ENCODE measurements at regions not wholly inside any gene's neighbourhood (a gene's known extent, or its start where the extent isn't known, plus 50 kb on each side); places are given as distances from the start of the nearest gene placed in this dataset.

- no peaks in the 10 kb centered on the region for H3K9me3 ChIP-seq
- H2AFZ ChIP-seq (ENCODE audit: low read depth): no peak overlapping the region
- no peaks in the 10 kb centered on the region for H3K36me3 ChIP-seq (replicated peaks in 1 of 2; ENCODE audit: control insufficient read depth in 1 of 2, insufficient read depth in 2 of 2, low read length in 1 of 2)
- TF ChIP-seq CHD2 (IDR thresholded peaks at IDR 0.05; ENCODE audit: low read length, partially characterized antibody): no peak
- no peak for TF ChIP-seq FOXM1 (IDR thresholded peaks at IDR 0.05; ENCODE audit: low read depth)
- peak; percentile 79 for TF ChIP-seq GATA2 (CRISPR knock-in tag; IDR thresholded peaks at IDR 0.05)
- no peaks in the 10 kb centered on the region for H3K9me2 ChIP-seq
- no peaks in the 10 kb centered on the region for H3K27me3 ChIP-seq (ENCODE audit: insufficient read depth)
- no peak overlapping the region for H3K4me3 ChIP-seq (ENCODE audit: low read depth in 2 of 2, low read length in 1 of 2)
- peak overlapping the region in 1 of 2 experiments; percentile 65; a peak in 2 of 4 replicates for H3K27ac ChIP-seq (ENCODE audit: low read depth in 2 of 2, low read length in 1 of 2)
- no peaks in the 10 kb centered on the region for H3F3A ChIP-seq (replicated peaks; ENCODE audit: insufficient read depth)
- H3K9ac ChIP-seq: no peak overlapping the region
- DNase-seq: peak; percentile 65
- peaks cover 0 to 15% of the 10 kb centered on the region in 2 experiments; a peak in 1 of 4 replicates for H3K4me1 ChIP-seq (ENCODE audit: control insufficient read depth in 1 of 2, insufficient read depth in 2 of 2, low read depth in 1 of 2, low read length in 1 of 2)
- ChIA-PET CTCF (interaction anchor here (0.9 kb wide), 1 partner anchor 348 kb away, joined by 3 read pairs; no protein-coding TSS in a partner anchor), POLR2A (interaction anchor here (1.1 kb wide), 1 partner anchor 349 kb away, joined by 4 read pairs; the partner anchor contains the start of gene GADD45G)
- H4K20me1 ChIP-seq (ENCODE audit: insufficient read depth): no peaks in the 10 kb centered on the region
- no peaks in the 10 kb centered on the region for H3K79me2 ChIP-seq (ENCODE audit: insufficient read depth)
- WGBS (ENCODE audit: low lambda C conversion rate): 30% methylated on average over 14 of the region's 16 CpGs
- no peak overlapping the region for H3K4me2 ChIP-seq
Observed at GRCh38 chr9:89953824-89954615, 349.2 kb downstream of the GADD45G start.

GRCh38 chr9:89955144-89955543 lies 350.3 kb downstream of the GADD45G start:
- Histone ChIP-seq H2AFZ (ENCODE audit: low read depth) (no peak overlapping the region), H3K36me3 (replicated peaks in 1 of 2; ENCODE audit: control insufficient read depth in 1 of 2, insufficient read depth in 2 of 2, low read length in 1 of 2) (no peaks in the 10 kb centered on the region), H3K9me3 (no peaks in the 10 kb centered on the region), H4K20me1 (ENCODE audit: insufficient read depth) (no peaks in the 10 kb centered on the region), H3K27me3 (ENCODE audit: insufficient read depth) (no peaks in the 10 kb centered on the region), H3F3A (replicated peaks; ENCODE audit: insufficient read depth) (no peaks in the 10 kb centered on the region), H3K27ac (ENCODE audit: low read depth in 2 of 2, low read length in 1 of 2) (no peak overlapping the region; a peak in 1 of 4 replicates), H3K4me3 (ENCODE audit: low read depth in 2 of 2, low read length in 1 of 2) (no peak overlapping the region), H3K4me1 (ENCODE audit: control insufficient read depth in 1 of 2, insufficient read depth in 2 of 2, low read depth in 1 of 2, low read length in 1 of 2) (peaks cover 0 to 15% of the 10 kb centered on the region in 2 experiments; a peak in 1 of 4 replicates), H3K4me2 (no peak overlapping the region), H3K9ac (no peak overlapping the region), H3K79me2 (ENCODE audit: insufficient read depth) (no peaks in the 10 kb centered on the region), H3K9me2 (no peaks in the 10 kb centered on the region)
- TF ChIP-seq YY1 (IDR thresholded peaks at IDR 0.05; ENCODE audit: low read depth) (no peak), NRF1 (IDR thresholded peaks at IDR 0.05; ENCODE audit: low read depth, low read length) (no peak), PBX3 (IDR thresholded peaks at IDR 0.05) (no peak), FOXM1 (IDR thresholded peaks at IDR 0.05; ENCODE audit: low read depth) (no peak), CHD2 (IDR thresholded peaks at IDR 0.05; ENCODE audit: low read length, partially characterized antibody) (no peak), ZBTB33 (IDR thresholded peaks at IDR 0.05; ENCODE audit: borderline replicate concordance, low read depth) (no peak), MAX (IDR thresholded peaks at IDR 0.05; ENCODE audit: low read depth) (no peak), USF2 (IDR thresholded peaks at IDR 0.05; ENCODE audit: borderline replicate concordance, low read depth, low read length) (no peak)
- POLR2A ChIA-PET: no interaction called here
- WGBS (ENCODE audit: low lambda C conversion rate): 31% methylated on average over 2 of the region's 2 CpGs
- DNase-seq: no peak
- CTCF ChIA-PET: interaction anchor here (0.8 to 1.6 kb wide), 3 partner anchors 349 to 354 kb away, joined by 3 to 5 read pairs (median 4); no protein-coding TSS in a partner anchor

Data from SK-N-SH (cell line).